ENCODE measurements at regions not wholly inside any gene's neighbourhood (a gene's known extent, or its start where the extent isn't known, plus 50 kb on each side); places are given as distances from the start of the nearest gene placed in this dataset.

- Histone ChIP-seq H3K4me2 (ENCODE audit: low read length) (no peak overlapping the region), H2AFZ (ENCODE audit: low read depth, low read length) (no peak overlapping the region), H3F3A (ENCODE audit: insufficient read depth, low read length, poor library complexity, severe bottlenecking) (no peaks in the 10 kb centered on the region), H3K9ac (ENCODE audit: low read length) (peak overlapping the region; percentile 55), H3K27ac (ENCODE audit: low read length) (peak overlapping the region; percentile 53), H3K4me3 (ENCODE audit: low read length) (peak overlapping the region; percentile 59), H3K9me2 (ENCODE audit: insufficient read depth, low read length) (no peaks in the 10 kb centered on the region), H3K79me2 (replicated peaks; ENCODE audit: insufficient read depth, low read length) (peaks cover 5% of the 10 kb centered on the region), H4K20me1 (ENCODE audit: insufficient read depth) (no peaks in the 10 kb centered on the region), H3K27me3 (ENCODE audit: insufficient read depth, low read depth, low read length) (no peaks in the 10 kb centered on the region), H3K36me3 (ENCODE audit: insufficient read depth, low read length) (no peaks in the 10 kb centered on the region), H3K9me3 (ENCODE audit: low read length) (no peaks in the 10 kb centered on the region)
- TF ChIP-seq, protein P1, sequence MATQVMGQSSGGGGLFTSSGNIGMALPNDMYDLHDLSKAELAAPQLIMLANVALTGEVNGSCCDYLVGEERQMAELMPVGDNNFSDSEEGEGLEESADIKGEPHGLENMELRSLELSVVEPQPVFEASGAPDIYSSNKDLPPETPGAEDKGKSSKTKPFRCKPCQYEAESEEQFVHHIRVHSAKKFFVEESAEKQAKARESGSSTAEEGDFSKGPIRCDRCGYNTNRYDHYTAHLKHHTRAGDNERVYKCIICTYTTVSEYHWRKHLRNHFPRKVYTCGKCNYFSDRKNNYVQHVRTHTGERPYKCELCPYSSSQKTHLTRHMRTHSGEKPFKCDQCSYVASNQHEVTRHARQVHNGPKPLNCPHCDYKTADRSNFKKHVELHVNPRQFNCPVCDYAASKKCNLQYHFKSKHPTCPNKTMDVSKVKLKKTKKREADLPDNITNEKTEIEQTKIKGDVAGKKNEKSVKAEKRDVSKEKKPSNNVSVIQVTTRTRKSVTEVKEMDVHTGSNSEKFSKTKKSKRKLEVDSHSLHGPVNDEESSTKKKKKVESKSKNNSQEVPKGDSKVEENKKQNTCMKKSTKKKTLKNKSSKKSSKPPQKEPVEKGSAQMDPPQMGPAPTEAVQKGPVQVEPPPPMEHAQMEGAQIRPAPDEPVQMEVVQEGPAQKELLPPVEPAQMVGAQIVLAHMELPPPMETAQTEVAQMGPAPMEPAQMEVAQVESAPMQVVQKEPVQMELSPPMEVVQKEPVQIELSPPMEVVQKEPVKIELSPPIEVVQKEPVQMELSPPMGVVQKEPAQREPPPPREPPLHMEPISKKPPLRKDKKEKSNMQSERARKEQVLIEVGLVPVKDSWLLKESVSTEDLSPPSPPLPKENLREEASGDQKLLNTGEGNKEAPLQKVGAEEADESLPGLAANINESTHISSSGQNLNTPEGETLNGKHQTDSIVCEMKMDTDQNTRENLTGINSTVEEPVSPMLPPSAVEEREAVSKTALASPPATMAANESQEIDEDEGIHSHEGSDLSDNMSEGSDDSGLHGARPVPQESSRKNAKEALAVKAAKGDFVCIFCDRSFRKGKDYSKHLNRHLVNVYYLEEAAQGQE (IDR thresholded peaks at IDR 0.05; ENCODE audit: borderline replicate concordance), result peak; percentile 11
- TF ChIP-seq TAF1 (IDR thresholded peaks at IDR 0.05; ENCODE audit: low read depth), result peak; percentile 28
- TF ChIP-seq, protein P2, sequence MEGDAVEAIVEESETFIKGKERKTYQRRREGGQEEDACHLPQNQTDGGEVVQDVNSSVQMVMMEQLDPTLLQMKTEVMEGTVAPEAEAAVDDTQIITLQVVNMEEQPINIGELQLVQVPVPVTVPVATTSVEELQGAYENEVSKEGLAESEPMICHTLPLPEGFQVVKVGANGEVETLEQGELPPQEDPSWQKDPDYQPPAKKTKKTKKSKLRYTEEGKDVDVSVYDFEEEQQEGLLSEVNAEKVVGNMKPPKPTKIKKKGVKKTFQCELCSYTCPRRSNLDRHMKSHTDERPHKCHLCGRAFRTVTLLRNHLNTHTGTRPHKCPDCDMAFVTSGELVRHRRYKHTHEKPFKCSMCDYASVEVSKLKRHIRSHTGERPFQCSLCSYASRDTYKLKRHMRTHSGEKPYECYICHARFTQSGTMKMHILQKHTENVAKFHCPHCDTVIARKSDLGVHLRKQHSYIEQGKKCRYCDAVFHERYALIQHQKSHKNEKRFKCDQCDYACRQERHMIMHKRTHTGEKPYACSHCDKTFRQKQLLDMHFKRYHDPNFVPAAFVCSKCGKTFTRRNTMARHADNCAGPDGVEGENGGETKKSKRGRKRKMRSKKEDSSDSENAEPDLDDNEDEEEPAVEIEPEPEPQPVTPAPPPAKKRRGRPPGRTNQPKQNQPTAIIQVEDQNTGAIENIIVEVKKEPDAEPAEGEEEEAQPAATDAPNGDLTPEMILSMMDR (IDR thresholded peaks at IDR 0.05; ENCODE audit: poor library complexity, severe bottlenecking), result no peak
Observed at GRCh38 chr3:110969229-110970211, 102.1 kb upstream of the NECTIN3 start.

- no peak overlapping the region for H2AFZ ChIP-seq (ENCODE audit: low read depth, low read length)
- no peaks in the 10 kb centered on the region for H4K20me1 ChIP-seq (ENCODE audit: insufficient read depth)
- no peaks in the 10 kb centered on the region for H3F3A ChIP-seq (ENCODE audit: insufficient read depth, low read length, poor library complexity, severe bottlenecking)
- no peak overlapping the region for H3K4me2 ChIP-seq (ENCODE audit: low read length)
- H3K4me3 ChIP-seq (ENCODE audit: low read length), result peak overlapping the region; percentile 59
- peak overlapping the region; percentile 21 for H3K27ac ChIP-seq (ENCODE audit: low read length)
- H3K27me3 ChIP-seq (ENCODE audit: insufficient read depth, low read depth, low read length), result no peaks in the 10 kb centered on the region
- H3K79me2 ChIP-seq (replicated peaks; ENCODE audit: insufficient read depth, low read length), result peaks cover 5% of the 10 kb centered on the region
- no peaks in the 10 kb centered on the region for H3K9me2 ChIP-seq (ENCODE audit: insufficient read depth, low read length)
- H3K9me3 ChIP-seq (ENCODE audit: low read length), result no peaks in the 10 kb centered on the region
- TF ChIP-seq POLR2AphosphoS5 (IDR thresholded peaks at IDR 0.05) (peak; percentile 12), RAD21 (conservative IDR thresholded peaks at IDR 0.05) (no peak)
- no peaks in the 10 kb centered on the region for H3K36me3 ChIP-seq (ENCODE audit: insufficient read depth, low read length)
- H3K9ac ChIP-seq (ENCODE audit: low read length), result peak overlapping the region; percentile 17
Observed at GRCh38 chr3:110971010-110971601, 100.5 kb upstream of the NECTIN3 start.

DNA sequence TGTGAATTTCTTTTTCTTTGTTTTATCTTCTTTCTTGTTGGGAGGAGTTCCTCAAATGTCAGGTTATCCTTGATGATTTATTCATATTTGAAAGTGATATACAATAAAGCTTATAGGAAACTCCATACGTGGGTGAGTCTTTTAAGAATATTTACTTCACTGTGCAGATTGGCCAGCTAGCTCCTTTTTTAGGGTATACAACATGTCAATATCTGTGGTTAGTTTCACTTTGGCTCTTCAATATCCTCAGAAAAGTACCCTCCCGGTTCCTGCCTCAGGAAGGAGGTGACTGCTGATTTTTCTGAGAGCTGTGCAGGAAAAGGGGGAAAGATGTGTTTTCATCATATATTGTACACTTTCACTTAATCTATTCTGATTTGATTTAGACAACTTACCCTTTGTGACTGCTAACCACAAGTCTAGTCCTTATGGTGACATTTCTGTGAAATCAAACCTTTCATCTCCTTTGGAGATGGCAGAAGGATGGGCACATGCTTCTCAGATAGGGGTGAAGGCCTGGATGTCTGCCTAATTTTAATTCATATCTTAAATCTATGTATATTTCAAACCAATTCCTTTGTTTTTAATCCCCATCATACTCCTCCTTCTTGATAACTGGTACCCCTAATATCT, 98.2 kb upstream of the NECTIN3 start:
- Histone ChIP-seq H3K4me2 (ENCODE audit: low read length) (no peak overlapping the region), H3K36me3 (ENCODE audit: insufficient read depth, low read length) (no peaks in the 10 kb centered on the region), H3K27ac (ENCODE audit: low read length) (no peak overlapping the region), H2AFZ (ENCODE audit: low read depth, low read length) (no peak overlapping the region), H3K4me3 (ENCODE audit: low read length) (no peak overlapping the region), H3K27me3 (ENCODE audit: insufficient read depth, low read depth, low read length) (no peaks in the 10 kb centered on the region), H3F3A (ENCODE audit: insufficient read depth, low read length, poor library complexity, severe bottlenecking) (no peaks in the 10 kb centered on the region), H3K9me2 (ENCODE audit: insufficient read depth, low read length) (no peaks in the 10 kb centered on the region), H3K9ac (ENCODE audit: low read length) (no peak overlapping the region), H3K79me2 (replicated peaks; ENCODE audit: insufficient read depth, low read length) (no peaks in the 10 kb centered on the region), H3K9me3 (ENCODE audit: low read length) (no peaks in the 10 kb centered on the region), H4K20me1 (ENCODE audit: insufficient read depth) (no peaks in the 10 kb centered on the region)
- TF ChIP-seq RAD21 (conservative IDR thresholded peaks at IDR 0.05) (no peak), EZH2 (IDR thresholded peaks at IDR 0.05; ENCODE audit: borderline replicate concordance, insufficient read depth, low read length, poor library complexity, severe bottlenecking) (no peak), EP300 (conservative IDR thresholded peaks at IDR 0.05; ENCODE audit: poor library complexity, severe bottlenecking) (no peak), POLR2AphosphoS5 (IDR thresholded peaks at IDR 0.05) (no peak), TAF1 (IDR thresholded peaks at IDR 0.05; ENCODE audit: low read depth) (no peak), SMC3 (conservative IDR thresholded peaks at IDR 0.05; ENCODE audit: poor library complexity) (no peak)
- TF ChIP-seq, protein P2 (IDR thresholded peaks at IDR 0.05; ENCODE audit: poor library complexity, severe bottlenecking), result no peak
